K562 (cell line): ENCODE measurements at regions not wholly inside any gene's neighbourhood (a gene's known extent, or its start where the extent isn't known, plus 50 kb on each side); places are given as distances from the start of the nearest gene placed in this dataset.

Source experiments
- CBX8 ChIP-seq: fragments of 200-600 bp; sonication (generic); IDR thresholded peaks from 2 replicates; pipeline ENCODE4 v1.6.1; 2012; ENCODE audit warnings: borderline replicate concordance, mixed run types, low read depth, mild to moderate bottlenecking, moderate library complexity, mixed read lengths, low read length, control low read depth, inconsistent platforms; ENCODE audit not compliant: poor library complexity, severe bottlenecking; ENCODE audit errors: extremely low read depth
- GATA2 ChIP-seq: sonication (generic); formaldehyde crosslinking; IDR thresholded peaks from 2 replicates; pipeline ENCODE4 v1.4.0; 2020; ENCODE audit warnings: mild to moderate bottlenecking, missing genetic modification reagents
- HBP1 ChIP-seq: fragments of 450-650 bp; formaldehyde crosslinking; IDR thresholded peaks from 2 replicates; pipeline ENCODE4 v1.4.0; 2022; ENCODE audit warnings: missing genetic modification characterization
- SMARCE1 ChIP-seq: fragments of 450-650 bp; IDR thresholded peaks from 2 replicates; pipeline ENCODE4 v1.7.1; 2016; ENCODE audit warnings: mild to moderate bottlenecking
- TAF15 ChIP-seq: fragments of 200-400 bp; formaldehyde crosslinking; IDR thresholded peaks from 2 replicates; pipeline ENCODE4 v1.6.1; 2017; ENCODE audit warnings: mild to moderate bottlenecking, low read depth, low read length, moderate library complexity
- TEAD1 ChIP-seq, 2 experiments: fragments of 450-650 bp in 1 of 2; sonication (generic) in 1 of 2; formaldehyde crosslinking; IDR thresholded peaks; 2 replicates each; pipeline versions ENCODE4 v1.4.0 to v1.8.0; 2020 to 2022; ENCODE audit warnings: mild to moderate bottlenecking in 2 of 2, missing genetic modification reagents in 1 of 2
- TSHZ1 ChIP-seq: fragments of 250-450 bp; sonication (Bioruptor Pico); IDR thresholded peaks from 2 replicates; pipeline ENCODE4 v1.4.0; 2020; ENCODE audit warnings: mild to moderate bottlenecking, moderate library complexity
- WHSC1 ChIP-seq: IDR thresholded peaks from one replicate; pipeline ENCODE4 v1.6.1; 2012; ENCODE audit warnings: low read length, control low read depth, inconsistent platforms
- TF ChIP-seq, protein P1 (sequence below), 2 experiments: fragments of 450-650 bp; IDR thresholded peaks; 2 replicates each; pipeline ENCODE4 v1.6.1; 2016; ENCODE audit warnings: mild to moderate bottlenecking in 2 of 2, borderline replicate concordance in 1 of 2, low read depth in 1 of 2, moderate library complexity in 1 of 2
- TF ChIP-seq, protein P2 (sequence below): fragments of 250-450 bp; sonication (Bioruptor Pico); IDR thresholded peaks from 2 replicates; pipeline ENCODE4 v1.9.0; 2021; ENCODE audit warnings: mild to moderate bottlenecking, inconsistent platforms

GRCh38 chr9:94014920-94015319 is 59.8 kb upstream of the BARX1 start (continued):
- TF ChIP-seq, protein P1, sequence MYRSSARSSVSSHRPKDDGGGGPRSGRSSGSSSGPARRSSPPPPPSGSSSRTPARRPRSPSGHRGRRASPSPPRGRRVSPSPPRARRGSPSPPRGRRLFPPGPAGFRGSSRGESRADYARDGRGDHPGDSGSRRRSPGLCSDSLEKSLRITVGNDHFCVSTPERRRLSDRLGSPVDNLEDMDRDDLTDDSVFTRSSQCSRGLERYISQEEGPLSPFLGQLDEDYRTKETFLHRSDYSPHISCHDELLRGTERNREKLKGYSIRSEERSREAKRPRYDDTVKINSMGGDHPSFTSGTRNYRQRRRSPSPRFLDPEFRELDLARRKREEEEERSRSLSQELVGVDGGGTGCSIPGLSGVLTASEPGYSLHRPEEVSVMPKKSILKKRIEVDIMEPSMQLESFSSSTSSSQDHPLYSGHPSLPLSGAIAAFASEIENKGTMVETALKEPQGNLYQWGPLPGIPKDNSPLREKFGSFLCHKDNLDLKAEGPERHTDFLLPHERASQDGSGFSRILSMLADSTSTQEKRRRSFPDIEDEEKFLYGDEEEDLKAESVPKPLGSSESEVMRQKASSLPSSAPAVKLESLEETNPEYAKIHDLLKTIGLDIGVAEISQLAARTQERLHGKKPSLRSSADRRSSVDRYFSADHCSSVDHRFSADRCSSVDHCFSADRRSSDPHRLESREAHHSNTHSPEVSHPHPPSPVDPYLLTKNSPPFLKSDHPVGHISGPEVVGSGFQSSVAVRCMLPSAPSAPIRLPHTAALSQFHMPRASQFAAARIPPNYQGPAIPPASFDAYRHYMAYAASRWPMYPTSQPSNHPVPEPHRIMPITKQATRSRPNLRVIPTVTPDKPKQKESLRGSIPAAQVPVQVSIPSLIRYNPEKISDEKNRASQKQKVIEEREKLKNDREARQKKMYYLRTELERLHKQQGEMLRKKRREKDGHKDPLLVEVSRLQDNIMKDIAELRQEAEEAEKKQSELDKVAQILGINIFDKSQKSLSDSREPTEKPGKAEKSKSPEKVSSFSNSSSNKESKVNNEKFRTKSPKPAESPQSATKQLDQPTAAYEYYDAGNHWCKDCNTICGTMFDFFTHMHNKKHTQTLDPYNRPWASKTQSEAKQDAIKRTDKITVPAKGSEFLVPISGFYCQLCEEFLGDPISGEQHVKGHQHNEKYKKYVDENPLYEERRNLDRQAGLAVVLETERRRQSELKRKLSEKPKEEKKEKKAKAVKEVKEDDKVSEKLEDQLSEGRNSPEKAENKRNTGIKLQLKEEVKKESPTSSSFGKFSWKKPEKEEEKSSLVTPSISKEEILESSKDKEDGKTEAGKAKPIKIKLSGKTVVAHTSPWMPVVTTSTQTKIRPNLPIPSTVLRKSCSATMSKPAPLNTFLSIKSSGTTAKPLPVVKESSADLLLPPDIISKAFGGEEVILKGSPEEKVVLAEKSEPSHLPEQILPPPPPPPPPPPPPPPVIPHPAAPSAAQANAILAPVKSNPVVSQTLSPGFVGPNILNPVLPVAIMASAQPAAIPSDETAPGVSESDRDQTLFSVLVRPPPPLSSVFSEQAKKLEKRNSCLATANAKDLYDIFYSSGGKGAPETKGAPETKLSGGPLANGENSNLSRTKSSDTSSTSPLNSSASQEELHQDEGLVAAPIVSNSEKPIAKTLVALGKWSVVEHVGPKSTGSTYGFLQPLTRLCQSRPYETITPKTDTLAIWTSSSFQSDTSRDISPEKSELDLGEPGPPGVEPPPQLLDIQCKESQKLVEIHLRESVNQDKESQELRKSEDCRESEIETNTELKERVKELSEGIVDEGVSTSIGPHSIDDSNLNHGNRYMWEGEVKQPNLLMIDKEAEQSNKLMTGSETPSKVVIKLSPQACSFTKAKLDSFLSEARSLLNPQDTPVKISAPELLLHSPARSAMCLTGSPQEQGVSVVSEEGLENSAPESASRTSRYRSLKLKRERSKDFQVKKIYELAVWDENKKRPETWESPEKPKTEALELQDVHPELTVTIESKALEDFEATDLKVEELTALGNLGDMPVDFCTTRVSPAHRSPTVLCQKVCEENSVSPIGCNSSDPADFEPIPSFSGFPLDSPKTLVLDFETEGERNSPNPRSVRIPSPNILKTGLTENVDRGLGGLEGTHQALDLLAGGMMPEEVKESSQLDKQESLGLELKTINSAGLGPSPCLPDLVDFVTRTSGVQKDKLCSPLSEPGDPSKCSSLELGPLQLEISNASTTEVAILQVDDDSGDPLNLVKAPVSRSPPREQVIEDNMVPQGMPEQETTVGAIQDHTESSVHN (IDR thresholded peaks at IDR 0.05; ENCODE audit: borderline replicate concordance in 1 of 2, low read depth in 1 of 2), result no peak
- TF ChIP-seq TSHZ1 (CRISPR knock-in tag) (no peak), GATA2 (CRISPR knock-in tag) (no peak), TAF15 (no peak), TEAD1 (CRISPR knock-in tag; IDR thresholded peaks at IDR 0.05) (no peak), WHSC1 (no peak), CBX8 (no peak), HBP1 (CRISPR knock-in tag) (no peak), SMARCE1 (no peak)
- TF ChIP-seq, protein P2, sequence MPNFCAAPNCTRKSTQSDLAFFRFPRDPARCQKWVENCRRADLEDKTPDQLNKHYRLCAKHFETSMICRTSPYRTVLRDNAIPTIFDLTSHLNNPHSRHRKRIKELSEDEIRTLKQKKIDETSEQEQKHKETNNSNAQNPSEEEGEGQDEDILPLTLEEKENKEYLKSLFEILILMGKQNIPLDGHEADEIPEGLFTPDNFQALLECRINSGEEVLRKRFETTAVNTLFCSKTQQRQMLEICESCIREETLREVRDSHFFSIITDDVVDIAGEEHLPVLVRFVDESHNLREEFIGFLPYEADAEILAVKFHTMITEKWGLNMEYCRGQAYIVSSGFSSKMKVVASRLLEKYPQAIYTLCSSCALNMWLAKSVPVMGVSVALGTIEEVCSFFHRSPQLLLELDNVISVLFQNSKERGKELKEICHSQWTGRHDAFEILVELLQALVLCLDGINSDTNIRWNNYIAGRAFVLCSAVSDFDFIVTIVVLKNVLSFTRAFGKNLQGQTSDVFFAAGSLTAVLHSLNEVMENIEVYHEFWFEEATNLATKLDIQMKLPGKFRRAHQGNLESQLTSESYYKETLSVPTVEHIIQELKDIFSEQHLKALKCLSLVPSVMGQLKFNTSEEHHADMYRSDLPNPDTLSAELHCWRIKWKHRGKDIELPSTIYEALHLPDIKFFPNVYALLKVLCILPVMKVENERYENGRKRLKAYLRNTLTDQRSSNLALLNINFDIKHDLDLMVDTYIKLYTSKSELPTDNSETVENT (CRISPR knock-in tag), result no peak
